ENCODE measurements at regions not wholly inside any gene's neighbourhood (a gene's known extent, or its start where the extent isn't known, plus 50 kb on each side); places are given as distances from the start of the nearest gene placed in this dataset.

GRCh38 chr6:6728169-6728941 is 139.8 kb downstream of the LY86 start:
- H3K4me2 ChIP-seq (ENCODE audit: insufficient read depth, low read length) = no peak overlapping the region
- no peak for TF ChIP-seq RBM34 (IDR thresholded peaks at IDR 0.05; ENCODE audit: borderline replicate concordance, insufficient read depth, low read length)
- peak; percentile 68 for TF ChIP-seq C11orf30 (IDR thresholded peaks at IDR 0.05; ENCODE audit: low read depth)
- TF ChIP-seq THRAP3 (IDR thresholded peaks at IDR 0.05; ENCODE audit: borderline replicate concordance) = no peak
- TF ChIP-seq MGA (IDR thresholded peaks at IDR 0.05) = no peak
- no peak for TF ChIP-seq TGIF2 (CRISPR knock-in tag; IDR thresholded peaks at IDR 0.05)
- no peak for TF ChIP-seq ZNF197 (CRISPR knock-in tag; IDR thresholded peaks at IDR 0.05; ENCODE audit: low read depth)
- no peak for TF ChIP-seq HSF4 (CRISPR knock-in tag; IDR thresholded peaks at IDR 0.05; ENCODE audit: borderline replicate concordance)
- TF ChIP-seq TSC22D4 (tag; IDR thresholded peaks at IDR 0.05) = no peak

More at GRCh38 chr6:6728169-6728941, 139.8 kb downstream of the LY86 start:
- intact Hi-C loops (cut with micrococcal nuclease) = no loop called here
- ATAC-seq = 0 out of 3 replicates have a peak, but pooled peaks have one; percentile 37
- H4K20me1 ChIP-seq (replicated peaks; ENCODE audit: control insufficient read depth, insufficient read depth, low read length) = no peaks in the 10 kb centered on the region
- 0 out of 2 replicates have a peak overlapping the region, but pooled peaks have one; percentile 14 for H2AFZ ChIP-seq (ENCODE audit: low read depth, low read length)
- no peaks in the 10 kb centered on the region for H3K79me2 ChIP-seq (ENCODE audit: control insufficient read depth, insufficient read depth, low read length)
- H3K4me1 ChIP-seq (replicated peaks in 1 of 2; ENCODE audit: control insufficient read depth in 2 of 2, insufficient read depth in 2 of 2, low read length in 2 of 2) = peaks cover 10 to 23% of the 10 kb centered on the region in 2 experiments; a peak in 4 of 5 replicates
- no TSS peak for BruUV-seq (replicated peaks)
- H3K27ac ChIP-seq (ENCODE audit: extremely low read depth, low read depth, low read length) = no peak overlapping the region
- H3K9ac ChIP-seq (ENCODE audit: insufficient read depth in 1 of 2, low read depth in 2 of 2, low read length in 2 of 2) = peak overlapping the region in 1 of 2 experiments; percentile 47; a peak in 2 of 4 replicates
- no peaks in the 10 kb centered on the region for H3K9me3 ChIP-seq (replicated peaks; ENCODE audit: control insufficient read depth, insufficient read depth, low read depth, low read length)
- no peaks in the 10 kb centered on the region for H3K27me3 ChIP-seq (ENCODE audit: control insufficient read depth in 2 of 2, insufficient read depth in 2 of 2, low read length in 2 of 2)
- FAIRE-seq = no peak
- CTCF ChIA-PET (ENCODE audit: low intra/inter-chr PET ratio) = no interaction called here
- H3K4me3 ChIP-seq = no peak overlapping the region
- DNase-seq (ENCODE audit: extremely low read depth in 1 of 4, low spot score in 3 of 4) = no peak
- H3K9me1 ChIP-seq (ENCODE audit: control insufficient read depth, insufficient read depth, low read length) = no peaks in the 10 kb centered on the region
- POLR2A ChIA-PET = interaction anchor here (1.2 to 1.3 kb wide), 2 partner anchors 16 to 19 kb away, joined by 3 to 7 read pairs; no protein-coding TSS in a partner anchor
- 42% methylated on average over 9 of the region's 9 CpGs for WGBS (ENCODE audit: insufficient coverage, low coverage, missing lambda C conversion rate)
- no peaks in the 10 kb centered on the region for H3K36me3 ChIP-seq (ENCODE audit: control insufficient read depth, insufficient read depth, low read length)
- in situ Hi-C loops (cut with MboI) = loop anchor here (10.0 kb wide), 1 partner anchor 886 kb away; no protein-coding TSS in a partner anchor

All from K562 (cell line).